ENCODE measurements at regions not wholly inside any gene's neighbourhood (a gene's known extent, or its start where the extent isn't known, plus 50 kb on each side); places are given as distances from the start of the nearest gene placed in this dataset.

GRCh38 chr6:41438746-41439145 lies 103.3 kb downstream of the NCR2 start:
- H2AFZ ChIP-seq (ENCODE audit: low read depth): no peak overlapping the region
- H4K20me1 ChIP-seq (ENCODE audit: insufficient read depth): no peaks in the 10 kb centered on the region
- H3F3A ChIP-seq (replicated peaks; ENCODE audit: insufficient read depth): no peaks in the 10 kb centered on the region
- H3K4me3 ChIP-seq (ENCODE audit: low read depth in 2 of 2, low read length in 1 of 2): no peak overlapping the region
- POLR2A ChIA-PET: interaction anchor here (0.6 kb wide), 1 partner anchor 13 kb away, joined by 3 read pairs; no protein-coding TSS in a partner anchor
- H3K27ac ChIP-seq (ENCODE audit: low read depth in 2 of 2, low read length in 1 of 2): no peak overlapping the region
- no peaks in the 10 kb centered on the region for H3K79me2 ChIP-seq (ENCODE audit: insufficient read depth)
- H3K4me2 ChIP-seq: no peak overlapping the region
- no peak overlapping the region for H3K9ac ChIP-seq
- no peaks in the 10 kb centered on the region for H3K9me2 ChIP-seq
- H3K27me3 ChIP-seq (ENCODE audit: insufficient read depth): peaks cover 27% of the 10 kb centered on the region
- DNase-seq: no peak
- CTCF ChIA-PET: interaction anchor here (1.0 to 1.9 kb wide), 3 partner anchors 12 to 71 kb away, joined by 6 read pairs; no protein-coding TSS in a partner anchor
- no peaks in the 10 kb centered on the region for H3K9me3 ChIP-seq
- H3K4me1 ChIP-seq (ENCODE audit: control insufficient read depth in 1 of 2, insufficient read depth in 2 of 2, low read depth in 1 of 2, low read length in 1 of 2): no peaks in the 10 kb centered on the region
- no peaks in the 10 kb centered on the region for H3K36me3 ChIP-seq (replicated peaks in 1 of 2; ENCODE audit: control insufficient read depth in 1 of 2, insufficient read depth in 2 of 2, low read length in 1 of 2)
- no peak for TF ChIP-seq PBX3 (IDR thresholded peaks at IDR 0.05)
- no peak for TF ChIP-seq SIN3A (IDR thresholded peaks at IDR 0.05; ENCODE audit: borderline replicate concordance, low read depth, low read length)
- TF ChIP-seq POLR2AphosphoS5 (IDR thresholded peaks at IDR 0.05; ENCODE audit: low read depth, low read length): no peak
- 14% methylated on average over 1 of the region's 1 CpG for WGBS (ENCODE audit: low lambda C conversion rate)

GRCh38 chr6:41439524-41440418 lies 104.4 kb downstream of the NCR2 start:
- Histone ChIP-seq H3K4me3 (ENCODE audit: low read depth in 2 of 2, low read length in 1 of 2) (no peak overlapping the region), H3K27me3 (ENCODE audit: insufficient read depth) (peaks cover 27% of the 10 kb centered on the region), H3K27ac (ENCODE audit: low read depth in 2 of 2, low read length in 1 of 2) (no peak overlapping the region), H3K9me2 (no peaks in the 10 kb centered on the region), H3K79me2 (ENCODE audit: insufficient read depth) (no peaks in the 10 kb centered on the region), H3K9me3 (no peaks in the 10 kb centered on the region), H2AFZ (ENCODE audit: low read depth) (no peak overlapping the region), H3K36me3 (replicated peaks in 1 of 2; ENCODE audit: control insufficient read depth in 1 of 2, insufficient read depth in 2 of 2, low read length in 1 of 2) (no peaks in the 10 kb centered on the region), H4K20me1 (ENCODE audit: insufficient read depth) (no peaks in the 10 kb centered on the region), H3K9ac (no peak overlapping the region), H3K4me2 (no peak overlapping the region), H3K4me1 (ENCODE audit: control insufficient read depth in 1 of 2, insufficient read depth in 2 of 2, low read depth in 1 of 2, low read length in 1 of 2) (no peaks in the 10 kb centered on the region), H3F3A (replicated peaks; ENCODE audit: insufficient read depth) (no peaks in the 10 kb centered on the region)
- DNase-seq: no peak
- WGBS (ENCODE audit: low lambda C conversion rate): 44% methylated on average over 8 of the region's 8 CpGs
- CTCF ChIA-PET: interaction anchor here (1.0 to 1.9 kb wide), 4 partner anchors 11 to 243 kb away, joined by 4 to 6 read pairs (median 6); no protein-coding TSS in a partner anchor
- no peak for TF ChIP-seq GATA2 (CRISPR knock-in tag; IDR thresholded peaks at IDR 0.05)
- no peak for TF ChIP-seq POLR2AphosphoS5 (IDR thresholded peaks at IDR 0.05; ENCODE audit: low read depth, low read length)
- no peak for TF ChIP-seq TCF12 (IDR thresholded peaks at IDR 0.05)
- no peak for TF ChIP-seq USF2 (IDR thresholded peaks at IDR 0.05; ENCODE audit: borderline replicate concordance, low read depth, low read length)
- TF ChIP-seq MXI1 (IDR thresholded peaks at IDR 0.05; ENCODE audit: low read depth, low read length): no peak
- POLR2A ChIA-PET: no interaction called here

- Histone ChIP-seq H4K20me1 (ENCODE audit: insufficient read depth) (no peaks in the 10 kb centered on the region), H3K27ac (ENCODE audit: low read depth in 2 of 2, low read length in 1 of 2) (no peak overlapping the region), H3F3A (replicated peaks; ENCODE audit: insufficient read depth) (no peaks in the 10 kb centered on the region), H3K4me1 (ENCODE audit: control insufficient read depth in 1 of 2, insufficient read depth in 2 of 2, low read depth in 1 of 2, low read length in 1 of 2) (no peaks in the 10 kb centered on the region), H3K27me3 (ENCODE audit: insufficient read depth) (peaks cover 27% of the 10 kb centered on the region), H3K9ac (no peak overlapping the region), H2AFZ (ENCODE audit: low read depth) (no peak overlapping the region), H3K4me3 (ENCODE audit: low read depth in 2 of 2, low read length in 1 of 2) (no peak overlapping the region), H3K36me3 (replicated peaks in 1 of 2; ENCODE audit: control insufficient read depth in 1 of 2, insufficient read depth in 2 of 2, low read length in 1 of 2) (no peaks in the 10 kb centered on the region), H3K4me2 (no peak overlapping the region), H3K9me2 (no peaks in the 10 kb centered on the region), H3K9me3 (no peaks in the 10 kb centered on the region), H3K79me2 (ENCODE audit: insufficient read depth) (no peaks in the 10 kb centered on the region)
- POLR2A ChIA-PET: no interaction called here
- DNase-seq: no peak
- CTCF ChIA-PET: interaction anchor here (1.2 to 1.8 kb wide), 2 partner anchors 16 to 242 kb away, joined by 3 to 4 read pairs; no protein-coding TSS in a partner anchor
- WGBS (ENCODE audit: low lambda C conversion rate): 66% methylated on average over 6 of the region's 6 CpGs
- TF ChIP-seq RAD21 (IDR thresholded peaks at IDR 0.05; ENCODE audit: low read length) (no peak), POLR2AphosphoS5 (IDR thresholded peaks at IDR 0.05; ENCODE audit: low read depth, low read length) (no peak), TCF12 (IDR thresholded peaks at IDR 0.05) (no peak), JUND (IDR thresholded peaks at IDR 0.05) (no peak), NFIC (IDR thresholded peaks at IDR 0.05; ENCODE audit: borderline replicate concordance) (no peak), MXI1 (IDR thresholded peaks at IDR 0.05; ENCODE audit: low read depth, low read length) (no peak), GATA2 (CRISPR knock-in tag; IDR thresholded peaks at IDR 0.05) (no peak), RCOR1 (IDR thresholded peaks at IDR 0.05; ENCODE audit: low read length) (no peak), RFX5 (IDR thresholded peaks at IDR 0.05; ENCODE audit: low read length) (no peak), SIN3A (IDR thresholded peaks at IDR 0.05; ENCODE audit: borderline replicate concordance, low read depth, low read length) (no peak), EP300 (IDR thresholded peaks at IDR 0.05; ENCODE audit: borderline replicate concordance in 1 of 2, low read depth in 1 of 2, low read length in 1 of 2) (no peak), EZH2phosphoT487 (IDR thresholded peaks at IDR 0.05; ENCODE audit: borderline replicate concordance, low read depth) (no peak), MAX (IDR thresholded peaks at IDR 0.05; ENCODE audit: low read depth) (no peak), MEF2A (IDR thresholded peaks at IDR 0.05; ENCODE audit: borderline replicate concordance, low read depth) (no peak), SMC3 (IDR thresholded peaks at IDR 0.05; ENCODE audit: low read depth, low read length) (no peak)
These were observed 105.2 kb upstream of the FOXP4 start for GRCh38 chr6:41440958-41441357.

All from SK-N-SH (cell line).